Putamen (tissue), 1 donor: ENCODE measurements at regions not wholly inside any gene's neighbourhood (a gene's known extent, or its start where the extent isn't known, plus 50 kb on each side); places are given as distances from the start of the nearest gene placed in this dataset.
"Not testable (repeated sequence)": the region's sequence is repeated elsewhere in the genome, so short reads cannot be mapped to it uniquely, and the experiment has no call there.

Experiments
- DNase-seq: peaks from one replicate; pipeline ENCODE4 v3.0.0-alpha.2; 2016; ENCODE audit warnings: low spot score

DNA sequence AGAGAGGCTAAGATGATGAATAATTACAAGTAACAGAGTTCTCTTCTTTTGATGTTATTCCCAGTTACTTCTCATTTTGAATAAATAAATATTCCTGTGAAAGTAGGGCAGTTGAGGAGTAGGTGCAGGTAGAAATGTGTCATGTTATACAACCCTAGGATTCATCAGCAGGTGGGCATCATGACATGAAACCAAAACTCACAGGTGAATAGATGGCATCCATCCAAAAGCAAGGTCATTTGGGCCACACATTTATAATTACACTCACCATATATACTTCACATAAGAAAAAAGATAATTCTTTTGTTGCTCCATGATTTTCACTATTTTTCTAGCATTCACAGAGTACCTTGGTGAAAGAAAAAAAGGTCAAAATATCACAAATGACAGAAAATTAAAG lies 273.6 kb downstream of the ZBBX start:
- no peak for DNase-seq

DNA sequence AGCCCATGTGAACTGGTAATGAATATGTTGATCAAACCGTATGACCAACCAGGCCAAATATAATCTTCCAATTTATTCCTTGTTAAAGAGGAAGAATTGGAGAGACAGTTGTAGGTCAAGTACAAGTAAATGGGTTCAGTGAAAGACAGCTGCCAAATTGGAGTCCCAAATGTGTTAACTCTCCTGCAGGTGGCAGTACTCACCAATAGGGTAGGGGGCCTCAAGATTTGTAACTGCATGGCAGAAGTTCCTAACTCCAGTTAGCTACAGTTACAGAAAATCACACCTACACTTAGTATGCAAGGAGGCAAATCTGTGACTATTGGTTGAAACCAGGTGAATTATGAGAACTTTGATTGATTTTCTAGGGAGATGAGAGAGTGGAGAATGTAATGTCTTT lies 278.0 kb downstream of the ZBBX start:
- DNase-seq: no peak

DNA sequence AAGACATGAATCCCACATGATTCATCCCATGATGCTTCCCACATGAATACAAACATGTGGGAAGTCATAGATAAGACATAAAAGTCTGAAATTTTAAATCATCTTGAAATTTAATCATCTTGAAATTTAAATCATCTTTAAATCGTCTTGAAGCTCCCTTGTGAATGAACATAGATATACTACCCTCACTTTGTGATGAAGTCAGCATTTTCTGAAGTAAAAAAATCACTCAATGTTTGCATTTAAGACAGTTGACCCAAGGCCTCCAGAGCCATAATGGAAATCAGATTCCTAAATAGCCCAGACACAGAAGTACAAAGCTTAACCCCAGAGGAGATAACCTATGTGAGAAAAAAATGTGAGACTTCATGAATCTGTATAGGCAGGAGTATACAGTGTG lies 279.4 kb downstream of the ZBBX start:
- DNase-seq: no peak

DNA sequence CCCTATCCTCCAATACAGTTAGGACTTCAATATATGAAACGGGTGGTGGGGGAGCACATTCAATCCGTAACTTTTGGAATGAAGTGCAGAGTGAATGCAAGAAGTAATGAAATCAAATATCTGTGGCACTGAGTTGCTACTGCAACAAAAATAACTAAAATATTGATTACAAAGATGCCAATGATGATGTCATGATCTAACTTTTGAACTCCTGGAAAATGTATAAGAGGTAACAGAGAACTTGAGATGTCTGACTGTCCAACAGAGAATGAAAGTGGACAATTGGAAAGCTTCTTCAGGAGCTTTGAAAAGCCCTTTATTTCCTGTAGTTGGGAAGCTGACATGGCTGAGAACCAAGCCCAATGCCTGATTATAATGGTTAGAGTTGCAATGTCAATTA lies 279.9 kb downstream of the ZBBX start:
- no peak for DNase-seq

DNA sequence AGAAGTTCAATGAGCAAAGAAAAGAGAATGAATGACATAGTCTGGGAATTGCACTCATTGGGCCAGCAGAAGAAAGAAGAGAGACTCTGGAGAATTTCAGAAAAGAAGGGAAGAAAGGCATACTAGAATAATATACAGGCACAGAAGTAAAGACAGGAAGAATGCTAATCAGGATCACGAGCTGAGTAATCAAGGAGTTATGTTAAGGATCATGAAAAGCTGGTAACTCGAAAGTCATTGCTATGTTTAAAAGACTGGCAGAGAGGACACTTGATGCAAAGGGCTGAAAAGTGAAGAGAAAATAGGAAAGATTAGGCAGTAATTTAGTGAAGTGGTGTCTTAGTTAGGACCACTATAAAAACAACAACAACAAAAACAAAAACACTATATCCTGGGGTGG lies 284.1 kb downstream of the ZBBX start:
- no peak for DNase-seq

DNA sequence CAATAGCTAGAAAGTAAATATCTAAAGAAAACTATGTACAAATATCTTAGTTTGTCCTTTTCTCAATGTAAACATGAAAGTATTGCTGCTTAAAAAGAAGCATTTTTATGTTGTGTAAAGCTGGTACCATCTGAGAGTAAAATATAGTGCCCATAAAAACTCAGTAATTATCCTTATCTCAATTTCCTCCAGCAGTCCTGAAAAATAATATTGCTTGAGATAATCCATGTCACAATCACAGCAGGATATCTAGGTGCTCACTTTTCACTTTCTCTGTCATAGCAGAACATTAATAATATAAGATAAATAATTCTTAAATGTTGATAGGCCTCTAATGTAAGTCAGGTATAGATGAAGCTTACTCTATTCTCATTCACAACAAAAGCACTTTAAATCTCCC lies 285.5 kb downstream of the ZBBX start:
- DNase-seq: no peak

DNA sequence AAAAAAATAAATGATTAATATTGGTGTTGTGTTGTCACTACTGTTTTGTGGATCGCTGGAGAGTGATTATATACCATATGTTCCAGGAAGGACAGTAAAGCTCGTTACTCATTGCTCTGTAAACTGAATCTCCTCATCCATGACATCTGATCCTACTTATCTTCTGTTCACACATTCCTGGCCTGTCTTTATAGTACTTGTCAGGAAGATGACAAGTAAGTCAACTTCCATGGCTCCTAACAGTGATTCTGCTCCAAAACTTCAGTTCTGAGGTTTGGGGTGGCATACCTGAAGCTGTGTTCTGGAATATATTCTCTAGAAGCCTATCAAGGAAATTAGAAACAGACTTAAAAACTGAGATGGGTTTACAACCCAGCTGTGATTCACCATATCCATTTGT lies 288.9 kb downstream of the ZBBX start:
- no peak for DNase-seq

DNA sequence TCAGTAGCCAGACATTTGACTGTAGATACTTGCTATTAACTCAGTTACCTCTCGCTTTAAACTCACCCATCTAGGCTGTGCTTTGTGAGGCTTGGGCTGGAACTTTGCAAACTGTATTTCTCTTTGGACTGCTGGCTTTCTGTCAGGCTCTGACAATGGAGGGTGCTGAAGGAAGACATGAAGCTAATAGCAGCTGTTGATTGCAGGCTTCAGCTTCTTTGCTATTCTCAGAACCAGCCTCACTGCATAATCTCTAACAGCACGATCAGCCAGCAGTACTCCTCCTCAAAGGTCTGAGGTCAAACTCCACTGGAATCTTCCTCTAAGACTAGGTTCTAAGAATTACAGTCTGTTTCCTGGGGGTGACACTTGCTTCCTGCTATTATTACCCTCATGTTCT lies 295.6 kb downstream of the ZBBX start:
- DNase-seq: no peak

DNA sequence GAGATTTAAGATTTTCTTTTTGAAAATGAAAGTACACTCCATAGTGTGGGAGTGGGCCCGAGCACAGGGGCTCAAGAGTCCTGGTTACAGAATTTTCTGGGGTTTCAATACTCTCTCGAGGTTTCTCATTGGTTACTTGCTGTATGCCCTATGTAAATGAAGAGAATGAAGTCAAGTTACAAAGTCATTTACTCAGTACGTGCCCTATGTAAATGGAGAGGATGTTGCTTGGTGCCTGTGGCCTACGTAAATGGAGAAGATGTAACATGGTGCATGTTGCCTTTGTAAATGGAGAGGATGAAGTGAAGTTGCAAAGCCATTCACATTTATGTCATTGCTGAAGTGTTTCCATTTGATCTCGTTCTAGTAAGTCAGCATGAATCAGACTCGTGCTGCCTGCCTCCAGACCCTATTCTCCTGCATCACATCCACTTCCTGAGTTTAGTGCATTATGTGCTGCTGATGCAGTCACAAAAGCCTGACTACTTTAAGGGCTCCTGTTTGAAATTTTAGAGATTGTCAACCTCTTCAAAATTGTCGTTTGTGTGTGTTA lies 302.0 kb downstream of the ZBBX start:
- no peak for DNase-seq

DNA sequence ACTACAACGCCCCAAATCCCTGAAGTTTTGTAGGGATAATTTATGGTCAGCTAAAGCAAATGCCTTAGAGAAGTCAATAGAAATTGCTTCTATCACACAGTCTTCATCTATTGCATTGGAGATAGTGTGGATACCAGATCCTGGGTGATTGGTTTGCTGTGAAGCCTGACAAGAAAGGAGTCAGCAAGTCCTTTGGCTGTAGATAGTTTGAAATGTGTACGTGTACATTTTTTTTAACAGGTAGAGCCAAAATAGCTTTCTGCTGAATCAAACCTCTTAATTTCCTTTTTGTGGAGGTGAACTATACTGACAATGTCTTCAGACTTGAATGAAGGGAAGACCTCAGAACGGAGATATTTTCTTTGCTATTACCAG lies 312.3 kb downstream of the ZBBX start:
- DNase-seq: no peak

DNA sequence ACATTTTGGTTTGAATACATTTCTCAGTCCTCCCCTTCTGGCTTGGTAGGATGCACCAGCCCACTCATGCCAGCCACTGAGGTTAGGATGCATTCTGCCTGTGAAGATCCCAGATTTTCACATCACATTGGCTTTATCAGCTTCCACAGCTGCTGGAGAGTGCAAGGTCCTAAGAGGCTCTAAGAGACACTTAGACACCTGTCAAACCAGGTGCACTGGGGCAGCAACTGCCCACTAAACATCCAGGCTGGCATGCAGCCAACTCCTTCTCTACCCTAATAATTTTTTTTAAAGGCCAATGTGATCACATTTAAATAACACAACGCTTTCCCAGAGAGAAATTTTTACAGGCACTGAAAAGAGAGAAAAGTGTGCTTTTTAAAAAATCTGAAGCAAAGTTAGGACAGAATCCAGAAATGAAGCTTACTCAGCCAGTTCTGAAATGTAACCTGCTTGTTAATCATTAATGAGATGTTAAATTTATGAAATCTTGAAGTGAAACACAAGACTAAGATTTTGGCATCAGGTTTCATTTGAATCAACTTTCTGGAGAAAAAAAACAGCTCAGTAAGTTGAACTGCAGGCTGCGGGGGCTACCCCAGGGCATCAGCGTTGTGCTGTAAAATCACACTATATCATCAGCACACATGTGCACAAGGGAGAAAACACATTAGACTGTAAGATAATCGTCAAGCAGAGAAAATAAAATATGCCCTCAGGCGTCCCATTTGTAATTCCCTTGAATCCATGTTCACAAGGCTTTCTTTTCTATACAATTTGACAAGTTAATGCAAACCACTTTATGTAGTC lies 312.9 kb downstream of the ZBBX start:
- DNase-seq: peak; percentile 14

DNA sequence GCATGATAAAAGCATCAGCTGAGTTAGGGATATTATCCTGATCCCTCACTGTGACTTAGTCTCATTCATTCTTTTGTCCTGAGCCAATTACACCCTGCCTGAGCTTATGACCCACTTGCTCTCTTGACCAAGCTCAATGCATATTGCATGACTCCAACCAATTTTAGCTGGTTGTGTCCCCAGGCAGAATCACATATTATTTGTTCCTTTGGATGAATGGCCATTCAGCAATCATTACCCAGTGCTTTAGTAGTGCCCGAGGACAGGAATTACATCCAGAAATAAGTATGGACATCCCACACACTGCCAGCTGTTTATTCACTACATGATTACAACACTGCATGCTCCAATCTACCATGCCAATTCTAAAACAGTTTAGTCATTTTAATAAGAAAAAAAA lies 322.5 kb downstream of the ZBBX start:
- no peak for DNase-seq

DNA sequence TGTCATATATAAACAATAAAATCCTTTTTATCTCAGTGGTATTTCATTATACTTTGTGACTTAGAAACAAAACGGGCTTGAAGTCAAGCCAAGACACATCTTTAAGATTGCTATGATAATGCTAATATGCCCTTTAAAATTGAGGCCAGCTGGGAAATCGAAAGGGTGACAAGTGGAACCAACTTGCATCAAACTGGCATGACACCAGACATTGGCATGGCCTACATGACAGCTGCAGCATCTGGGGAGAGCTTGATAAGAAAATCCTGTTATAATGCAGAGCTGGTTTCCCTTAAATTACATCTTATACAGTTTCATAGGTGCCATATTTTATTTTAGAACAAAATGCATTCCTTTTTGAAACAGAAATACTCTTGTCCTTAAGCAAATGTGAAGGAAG lies 325.2 kb downstream of the ZBBX start:
- DNase-seq: no peak

DNA sequence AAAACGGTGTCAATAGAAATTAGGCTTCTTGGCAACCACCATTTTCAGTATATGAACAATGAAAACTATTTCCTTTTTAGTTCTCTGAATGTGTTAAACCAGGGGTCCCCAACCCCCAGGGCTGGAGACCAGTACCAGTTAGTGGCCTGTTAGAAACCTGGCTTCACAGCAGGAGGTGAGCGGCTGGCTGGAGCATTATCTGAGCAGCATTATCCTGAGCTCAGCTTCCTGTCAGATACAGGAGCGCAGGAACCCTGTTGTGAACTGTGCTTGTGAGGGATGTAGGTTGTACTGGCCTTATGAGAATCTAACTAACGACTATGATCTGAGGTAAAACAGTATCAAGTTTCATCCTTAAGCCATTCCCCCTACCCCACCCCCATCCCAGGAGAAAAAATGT lies 328.7 kb downstream of the ZBBX start:
- no peak for DNase-seq

DNA sequence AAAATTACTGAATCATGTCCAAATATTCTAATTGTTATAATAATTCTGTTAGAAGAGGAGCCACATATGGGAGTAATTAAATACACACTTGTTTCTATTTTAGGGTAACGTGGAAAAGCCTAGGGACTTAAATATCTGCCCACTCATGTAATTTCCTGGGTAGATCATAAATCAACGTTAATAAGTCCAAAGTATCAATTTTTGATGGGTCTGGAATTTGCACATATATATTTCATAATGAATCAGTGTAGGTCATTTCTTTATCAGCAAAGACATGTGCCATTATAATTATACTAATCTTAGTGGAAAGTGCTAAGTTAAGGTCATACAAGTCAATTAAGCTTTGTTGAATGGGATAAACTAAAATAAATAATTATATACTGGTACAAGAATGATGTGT lies 346.2 kb downstream of the ZBBX start:
- DNase-seq: no peak

DNA sequence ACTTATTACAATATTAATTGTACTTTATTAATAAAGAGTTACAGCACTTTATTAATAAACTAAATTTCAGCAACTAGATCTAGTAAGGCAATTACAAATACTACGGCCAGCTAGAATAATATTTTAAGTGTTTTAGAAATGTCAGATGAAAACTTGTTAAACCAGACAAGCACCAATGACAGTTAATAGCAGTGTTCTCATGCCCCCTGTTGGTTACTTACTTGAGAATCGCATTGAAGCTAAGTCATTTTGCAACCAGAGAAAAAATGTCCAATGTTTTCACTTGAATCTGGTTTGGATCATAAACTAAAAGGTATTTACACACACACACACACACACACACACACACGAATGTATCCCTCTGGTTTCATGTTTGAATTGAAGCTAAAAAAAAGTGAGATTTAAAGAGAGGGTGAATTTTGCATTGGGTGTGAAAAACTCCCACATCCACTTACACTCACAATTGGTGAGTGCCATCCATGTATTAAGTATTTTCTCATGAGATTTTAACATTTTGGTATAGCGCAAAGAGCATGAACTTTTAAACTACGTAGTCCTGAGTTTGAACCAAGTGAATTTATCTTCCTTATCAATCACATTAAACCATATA lies 347.7 kb downstream of the ZBBX start:
- DNase-seq: peak; percentile 22

DNA sequence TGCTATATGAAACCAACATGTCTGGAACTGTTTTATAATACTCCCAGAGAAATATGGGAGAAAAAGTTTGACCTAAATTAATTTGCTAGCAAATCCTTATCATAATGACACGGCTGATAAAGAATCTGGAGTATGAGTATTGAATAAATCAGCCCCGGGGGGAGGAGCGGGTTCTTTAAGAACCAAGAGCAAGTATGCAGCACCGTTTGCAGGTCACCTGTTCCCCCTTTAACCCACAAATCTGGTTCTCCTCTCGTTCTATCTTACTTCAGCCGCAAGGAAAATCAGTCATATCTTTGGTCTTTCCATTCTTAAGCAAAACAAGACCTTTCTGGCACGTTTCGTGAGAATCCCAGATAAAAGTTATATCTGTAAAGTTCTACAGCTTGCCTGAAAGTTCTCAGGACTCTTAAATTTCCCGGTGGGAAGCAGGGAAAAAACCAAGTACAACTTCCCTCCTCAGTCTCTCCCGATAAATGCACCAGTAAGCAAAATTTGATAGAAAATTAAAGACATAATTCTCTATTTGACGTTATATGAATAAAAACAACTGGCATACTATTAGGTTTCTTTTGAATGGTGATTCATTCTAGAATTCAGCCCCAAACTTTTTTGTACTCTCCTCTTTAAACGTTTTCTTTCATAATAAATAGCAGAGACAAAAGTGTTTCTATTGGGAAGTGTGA lies 348.6 kb downstream of the ZBBX start:
- no peak for DNase-seq

DNA sequence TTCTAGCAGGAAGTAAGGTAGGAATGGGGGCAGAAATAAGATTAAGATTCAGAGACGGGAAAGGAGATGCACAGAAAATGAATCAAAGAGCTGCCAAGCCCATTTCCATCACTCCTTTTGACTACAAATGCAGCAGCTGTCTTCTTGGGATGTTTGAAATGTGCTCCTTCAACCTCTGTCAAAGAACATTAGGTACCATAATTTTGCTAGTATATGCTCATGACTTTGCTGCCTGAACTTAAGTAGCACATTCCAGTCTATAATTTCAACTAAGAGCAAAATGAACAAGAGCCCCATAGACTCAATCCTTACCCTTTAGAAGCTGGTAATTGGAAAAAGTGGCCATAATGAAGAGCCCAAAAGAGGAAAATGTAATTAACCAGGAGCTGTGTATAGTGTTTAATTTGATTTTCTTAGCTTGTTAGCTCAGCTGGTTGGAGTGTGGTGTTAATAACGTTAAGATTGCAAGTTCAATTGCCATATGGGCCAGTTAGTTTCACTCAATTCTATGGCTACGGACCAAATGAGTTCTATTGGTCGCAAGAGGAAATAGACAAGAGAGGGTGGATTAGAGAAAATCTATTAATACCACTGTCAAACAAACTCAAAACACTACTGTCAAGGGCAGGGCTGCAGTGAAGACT lies 349.9 kb downstream of the ZBBX start:
- no peak for DNase-seq

DNA sequence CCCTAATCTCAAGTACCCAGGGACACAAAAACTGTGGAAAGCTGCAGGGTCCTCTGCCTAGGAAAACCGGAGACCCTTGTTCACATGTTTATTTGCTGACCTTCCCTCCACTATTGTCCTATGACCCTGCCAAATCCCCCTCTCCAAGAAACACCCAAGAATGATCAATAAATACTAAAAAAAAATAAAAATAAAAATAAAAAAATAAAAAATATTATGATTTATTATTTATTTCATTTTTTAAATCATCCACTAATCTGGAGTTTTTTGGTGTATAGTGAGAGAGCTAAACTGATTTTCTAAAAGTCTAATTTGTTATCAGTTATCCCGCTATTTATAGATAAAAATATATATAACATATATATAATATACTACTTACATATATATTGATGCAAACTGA lies 360.6 kb downstream of the ZBBX start:
- DNase-seq: not testable (repeated sequence)

DNA sequence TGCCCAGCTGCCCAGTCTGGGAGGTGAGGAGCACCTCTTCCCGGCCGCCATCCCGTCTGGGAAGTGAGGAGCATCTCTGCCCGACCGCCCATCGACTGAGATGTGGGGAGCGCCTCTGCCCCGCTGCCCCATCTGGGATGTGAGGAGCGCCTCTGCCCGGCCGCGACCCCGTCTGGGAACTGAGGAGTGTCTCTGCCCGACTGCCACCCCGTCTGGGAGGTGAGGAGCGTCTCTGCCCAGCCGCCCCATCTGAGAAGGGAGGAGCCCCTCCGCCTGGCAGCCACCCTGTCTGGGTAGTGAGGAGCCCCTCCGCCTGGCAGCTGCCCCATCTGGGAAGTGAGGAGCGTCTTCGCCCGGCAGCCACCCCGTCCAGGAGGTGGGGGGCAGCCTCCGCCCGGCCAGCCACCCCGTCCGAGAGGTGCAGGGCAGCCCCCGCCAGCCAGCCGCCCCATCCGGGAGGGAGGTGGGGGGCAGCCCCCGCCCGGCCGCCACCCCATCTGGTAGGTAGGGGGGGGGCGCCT lies 361.4 kb downstream of the ZBBX start:
- DNase-seq: not testable (repeated sequence)

DNA sequence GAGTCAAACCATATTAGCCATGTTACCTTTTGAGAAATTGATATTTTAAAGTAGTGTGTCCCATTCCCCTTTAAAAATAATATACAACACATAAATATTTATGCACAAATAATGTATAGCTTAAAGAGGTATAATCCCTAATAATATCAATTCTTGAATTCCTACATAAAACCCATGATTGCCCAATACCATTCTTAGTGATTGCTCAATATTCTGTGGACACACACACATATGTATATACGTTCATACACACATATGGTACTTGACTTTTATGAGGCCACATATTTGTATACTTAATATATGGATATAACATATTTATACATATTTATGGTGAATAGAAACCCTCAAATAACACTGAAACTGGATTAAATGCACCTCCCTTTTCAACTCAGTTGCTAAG lies 367.4 kb downstream of the ZBBX start:
- no peak for DNase-seq

DNA sequence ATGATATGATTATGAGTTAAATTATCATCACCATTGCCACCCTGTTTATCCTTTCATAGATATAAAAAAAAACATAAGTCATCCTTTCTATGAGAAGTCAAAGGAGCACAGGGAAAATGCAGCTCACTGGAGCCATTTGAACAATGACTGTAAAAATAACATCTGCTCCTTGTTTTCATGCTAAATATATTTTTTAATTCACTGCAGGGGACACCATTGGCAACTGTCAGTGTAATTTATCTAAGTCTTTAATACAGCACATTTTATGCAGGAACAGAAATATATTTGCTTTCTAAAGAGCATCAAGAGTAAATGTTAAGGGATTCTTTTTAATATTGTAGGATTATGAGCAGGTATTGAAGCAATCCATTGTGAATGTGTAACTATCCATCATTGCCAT lies 371.3 kb downstream of the ZBBX start:
- no peak for DNase-seq
